Colonic mucosa (tissue), 4 donors: ENCODE measurements at regions not wholly inside any gene's neighbourhood (a gene's known extent, or its start where the extent isn't known, plus 50 kb on each side); places are given as distances from the start of the nearest gene placed in this dataset.

ENCODE experiments used
- DNase-seq: peaks from one replicate; pipeline ENCODE4 v3.0.0-alpha.2; 2020
- H3K27ac ChIP-seq: fragments of 200-600 bp; one replicate; pipeline ENCODE4 v1.8.0; 2021
- H3K27me3 ChIP-seq: fragments of 200-600 bp; one replicate; pipeline ENCODE4 v1.8.0; 2021
- H3K36me3 ChIP-seq: fragments of 200-600 bp; one replicate; pipeline ENCODE4 v1.8.0; 2021
- H3K4me1 ChIP-seq: fragments of 200-600 bp; one replicate; pipeline ENCODE4 v1.8.0; 2021; ENCODE audit warnings: mild to moderate bottlenecking
- H3K4me3 ChIP-seq: fragments of 200-600 bp; one replicate; pipeline ENCODE4 v1.8.0; 2021
- H3K9ac ChIP-seq, 2 donors: one replicate each; pipeline ENCODE4 v1.7.0; 2013; ENCODE audit warnings: control low read depth in 2 of 2, low read depth in 2 of 2, low read length in 2 of 2
- H3K9me3 ChIP-seq: fragments of 200-600 bp; one replicate; pipeline ENCODE4 v1.8.0; 2021
- intact Hi-C: fragments of 100-400 bp; cut with DNase I; formaldehyde crosslinking; loops from one replicate; pipeline ENCODE4 v1.14.1; 2022
- TF ChIP-seq, protein P1 (sequence below): fragments of 200-600 bp; IDR thresholded peaks from one replicate; pipeline ENCODE4 v1.8.0; 2022; ENCODE audit warnings: antibody characterized with exemption, mild to moderate bottlenecking
- donor health status: healthy.
- donor health status: DM: no; HTN: no; CAD: no.
- donor health status: DM: no; HTN: no; CAD: no.

DNA sequence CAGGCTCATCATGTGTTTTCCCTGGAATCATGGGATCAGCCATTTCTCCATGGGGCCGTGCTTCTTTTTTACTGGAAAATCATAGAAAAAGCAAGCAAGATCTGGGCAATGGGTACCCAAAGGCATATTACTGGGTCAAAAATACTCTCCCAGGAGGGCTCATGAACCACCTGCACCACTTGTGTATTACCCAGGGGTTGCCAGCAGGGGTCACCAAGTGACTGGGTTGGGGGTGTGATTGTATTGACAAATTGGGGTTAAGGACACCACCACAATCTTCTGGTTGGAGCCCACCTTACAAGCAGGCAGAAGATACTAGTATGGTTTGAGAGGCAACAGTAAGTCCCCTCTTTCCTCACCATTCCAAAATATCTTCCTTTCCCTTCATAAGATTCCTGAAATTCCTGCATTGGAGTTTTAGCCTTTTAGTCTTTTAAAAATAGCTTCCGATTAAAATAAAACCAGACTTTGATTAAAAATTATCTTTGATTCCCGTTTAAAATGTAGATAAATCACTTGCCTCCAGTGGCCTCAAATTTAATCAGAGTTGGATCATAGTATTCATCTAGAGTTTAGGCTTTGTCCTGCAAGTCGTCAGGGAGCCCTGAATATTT lies 603.3 kb downstream of the KIF4B start:
- TF ChIP-seq, protein P1, sequence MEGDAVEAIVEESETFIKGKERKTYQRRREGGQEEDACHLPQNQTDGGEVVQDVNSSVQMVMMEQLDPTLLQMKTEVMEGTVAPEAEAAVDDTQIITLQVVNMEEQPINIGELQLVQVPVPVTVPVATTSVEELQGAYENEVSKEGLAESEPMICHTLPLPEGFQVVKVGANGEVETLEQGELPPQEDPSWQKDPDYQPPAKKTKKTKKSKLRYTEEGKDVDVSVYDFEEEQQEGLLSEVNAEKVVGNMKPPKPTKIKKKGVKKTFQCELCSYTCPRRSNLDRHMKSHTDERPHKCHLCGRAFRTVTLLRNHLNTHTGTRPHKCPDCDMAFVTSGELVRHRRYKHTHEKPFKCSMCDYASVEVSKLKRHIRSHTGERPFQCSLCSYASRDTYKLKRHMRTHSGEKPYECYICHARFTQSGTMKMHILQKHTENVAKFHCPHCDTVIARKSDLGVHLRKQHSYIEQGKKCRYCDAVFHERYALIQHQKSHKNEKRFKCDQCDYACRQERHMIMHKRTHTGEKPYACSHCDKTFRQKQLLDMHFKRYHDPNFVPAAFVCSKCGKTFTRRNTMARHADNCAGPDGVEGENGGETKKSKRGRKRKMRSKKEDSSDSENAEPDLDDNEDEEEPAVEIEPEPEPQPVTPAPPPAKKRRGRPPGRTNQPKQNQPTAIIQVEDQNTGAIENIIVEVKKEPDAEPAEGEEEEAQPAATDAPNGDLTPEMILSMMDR = peak; percentile 72
- no peak overlapping the region for H3K4me3 ChIP-seq

DNA sequence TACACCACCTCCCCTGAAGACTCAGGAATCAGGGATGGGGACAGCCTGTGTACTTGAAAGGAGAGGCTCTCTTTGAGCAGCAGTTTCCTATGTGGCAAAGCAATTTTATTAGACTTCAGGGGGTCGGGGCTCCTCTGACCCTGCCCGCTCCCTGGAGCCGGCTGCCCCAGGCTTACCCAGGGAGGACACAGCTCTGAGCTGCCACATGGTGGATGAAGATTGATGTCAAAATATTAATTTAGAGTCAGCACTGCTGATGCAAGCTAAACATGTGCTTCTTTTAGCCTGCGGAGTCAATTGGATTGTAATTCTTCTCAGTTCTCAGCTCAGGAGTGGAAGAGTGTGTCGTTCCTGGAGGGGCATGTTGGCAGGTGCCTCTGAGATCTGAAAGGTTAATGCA lies 606.1 kb downstream of the KIF4B start:
- Histone ChIP-seq H3K9me3 (no peaks in the 10 kb centered on the region), H3K9ac (no peak overlapping the region), H3K36me3 (no peaks in the 10 kb centered on the region), H3K27ac (no peak overlapping the region), H3K4me3 (no peak overlapping the region), H3K4me1 (no peaks in the 10 kb centered on the region), H3K27me3 (no peaks in the 10 kb centered on the region)
- DNase-seq = no peak
- TF ChIP-seq, protein P1 = no peak
- intact Hi-C loops = loop anchor here (10.0 kb wide), 1 partner anchor 1195 kb away; no protein-coding TSS in a partner anchor

More for the DNA sequence above, 603.3 kb downstream of the KIF4B start:
- H3K27ac ChIP-seq = no peak overlapping the region
- peak; percentile 66 for DNase-seq
- H3K9ac ChIP-seq = no peak overlapping the region
- intact Hi-C loops = loop anchor here (10.0 kb wide), 1 partner anchor 1198 kb away; no protein-coding TSS in a partner anchor
- no peaks in the 10 kb centered on the region for H3K27me3 ChIP-seq
- no peaks in the 10 kb centered on the region for H3K36me3 ChIP-seq
- no peaks in the 10 kb centered on the region for H3K4me1 ChIP-seq
- no peaks in the 10 kb centered on the region for H3K9me3 ChIP-seq

DNA sequence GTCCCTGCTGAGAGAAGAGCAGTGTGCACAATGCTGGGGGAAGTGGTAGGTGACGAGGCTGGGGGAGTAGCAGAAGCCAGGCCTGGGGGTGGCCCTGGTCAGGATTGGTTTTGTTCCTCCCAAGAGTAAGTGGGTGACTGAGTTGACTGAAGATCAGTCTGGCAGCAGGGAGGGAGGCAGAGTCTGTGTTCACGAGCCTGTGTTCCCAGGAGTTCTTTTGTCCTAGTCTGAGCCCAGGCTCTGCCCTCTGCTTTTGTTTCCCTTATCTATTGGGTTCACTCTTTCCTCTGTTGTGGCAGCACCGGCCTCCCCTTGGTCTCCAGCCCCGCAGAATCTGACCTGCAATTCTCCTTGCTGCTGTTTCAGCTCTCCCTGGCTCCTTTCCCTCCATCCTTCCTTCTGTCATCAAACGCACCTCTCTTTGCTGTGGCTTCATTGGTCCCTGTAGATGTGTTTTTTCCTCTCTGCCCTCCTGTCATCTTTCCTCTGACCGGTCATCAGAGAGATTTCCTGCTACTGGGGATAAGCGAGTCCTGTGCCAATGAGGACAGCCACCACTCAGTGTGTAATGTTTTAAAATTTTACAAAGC lies 607.4 kb downstream of the KIF4B start:
- no peak for DNase-seq
- Histone ChIP-seq H3K9me3 (no peaks in the 10 kb centered on the region), H3K4me3 (no peak overlapping the region), H3K36me3 (no peaks in the 10 kb centered on the region), H3K9ac (no peak overlapping the region), H3K27me3 (no peaks in the 10 kb centered on the region), H3K27ac (no peak overlapping the region), H3K4me1 (no peaks in the 10 kb centered on the region)
- TF ChIP-seq, protein P1 = no peak
- intact Hi-C loops = no loop called here

DNA sequence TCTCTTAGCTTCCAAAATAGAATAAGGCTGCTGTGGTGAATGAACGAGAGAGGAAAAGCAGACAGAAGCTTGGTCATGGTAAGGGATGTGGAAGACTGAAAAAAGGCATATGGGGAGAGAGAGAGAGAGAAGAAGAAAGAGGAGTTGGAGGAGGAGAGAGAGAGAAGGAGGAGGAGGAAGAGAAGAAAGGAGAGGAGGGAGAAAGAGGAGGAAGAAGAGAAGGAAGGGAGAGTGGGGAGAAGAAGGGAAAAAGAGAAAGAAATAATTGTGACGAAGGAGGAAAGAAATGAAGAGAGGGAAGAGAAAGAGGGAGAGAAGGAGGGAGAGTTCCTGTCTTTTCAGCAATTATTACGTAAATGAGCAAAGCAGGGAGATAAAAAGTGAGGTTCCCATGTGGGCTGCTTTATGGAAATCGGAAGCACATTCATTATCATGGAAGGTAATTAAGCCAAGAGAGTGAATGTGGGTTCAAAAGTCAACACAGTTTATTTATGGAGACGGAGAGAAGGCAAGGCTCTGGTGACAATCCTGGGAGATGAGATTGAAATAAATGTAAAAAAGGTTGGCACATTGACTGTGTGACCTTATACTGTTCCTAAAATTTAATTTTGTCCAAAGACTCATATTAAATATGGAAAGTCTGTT lies 611.2 kb downstream of the KIF4B start:
- H3K27me3 ChIP-seq = no peaks in the 10 kb centered on the region
- DNase-seq = no peak
- no peaks in the 10 kb centered on the region for H3K9me3 ChIP-seq
- no peaks in the 10 kb centered on the region for H3K36me3 ChIP-seq
- no peak overlapping the region for H3K4me3 ChIP-seq
- H3K4me1 ChIP-seq = no peaks in the 10 kb centered on the region
- H3K9ac ChIP-seq = no peak overlapping the region
- TF ChIP-seq, protein P1 = no peak
- peak overlapping the region; percentile 62 for H3K27ac ChIP-seq
- intact Hi-C loops = no loop called here

DNA sequence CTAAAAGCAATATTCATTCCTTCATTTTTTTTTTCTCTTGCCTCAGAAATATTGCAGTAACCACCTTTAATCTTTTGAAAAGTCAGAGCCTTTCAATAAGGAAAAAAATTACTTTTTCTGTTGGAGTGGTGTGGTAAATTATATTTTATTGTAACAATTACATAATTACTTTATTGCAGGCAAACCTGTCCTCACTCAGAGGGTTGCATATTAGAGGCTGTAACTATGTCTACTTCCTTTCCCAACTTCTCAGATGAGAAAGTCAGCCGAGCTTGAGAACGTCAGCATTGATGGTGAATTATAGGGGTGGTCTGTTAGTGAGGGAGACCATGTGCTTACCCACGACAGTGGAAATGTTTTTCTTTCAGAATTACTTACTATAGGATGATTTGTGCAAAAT lies 611.8 kb downstream of the KIF4B start:
- Histone ChIP-seq H3K4me3 (no peak overlapping the region), H3K27me3 (no peaks in the 10 kb centered on the region), H3K27ac (peak overlapping the region; percentile 62), H3K36me3 (no peaks in the 10 kb centered on the region), H3K9me3 (no peaks in the 10 kb centered on the region), H3K9ac (no peak overlapping the region), H3K4me1 (no peaks in the 10 kb centered on the region)
- TF ChIP-seq, protein P1 = no peak
- DNase-seq = no peak
- intact Hi-C loops = no loop called here
